RWPE1 (cell line): ENCODE measurements at regions not wholly inside any gene's neighbourhood (a gene's known extent, or its start where the extent isn't known, plus 50 kb on each side); places are given as distances from the start of the nearest gene placed in this dataset.

Experiments used
- CTCF ChIA-PET: fragments of 350-600 bp; sonication (Branson Sonifier 250); formaldehyde crosslinking; extraction: SDS; loops from one replicate; lab custom pipeline; 2021; lab: Yijun Ruan, JAX
- POLR2A ChIA-PET: fragments of 400-600 bp; formaldehyde crosslinking; extraction: SDS; loops from one replicate; lab custom pipeline; 2020; ENCODE audit warnings: antibody characterized with exemption; ENCODE audit not compliant: low non-redundant PET; lab: Yijun Ruan, JAX
- DNase-seq: peaks from one replicate; pipeline ENCODE4 v3.0.0; 2012; ENCODE audit warnings: low spot score
- H3K27ac ChIP-seq: fragments of 450-650 bp; 2 replicates; pipeline ENCODE4 v1.5.1; 2017
- TF ChIP-seq, protein P1 (sequence below): fragments of 450-650 bp; conservative IDR thresholded peaks from 2 replicates; pipeline ENCODE4 v1.5.1; 2017; ENCODE audit warnings: low read depth, mild to moderate bottlenecking

DNA sequence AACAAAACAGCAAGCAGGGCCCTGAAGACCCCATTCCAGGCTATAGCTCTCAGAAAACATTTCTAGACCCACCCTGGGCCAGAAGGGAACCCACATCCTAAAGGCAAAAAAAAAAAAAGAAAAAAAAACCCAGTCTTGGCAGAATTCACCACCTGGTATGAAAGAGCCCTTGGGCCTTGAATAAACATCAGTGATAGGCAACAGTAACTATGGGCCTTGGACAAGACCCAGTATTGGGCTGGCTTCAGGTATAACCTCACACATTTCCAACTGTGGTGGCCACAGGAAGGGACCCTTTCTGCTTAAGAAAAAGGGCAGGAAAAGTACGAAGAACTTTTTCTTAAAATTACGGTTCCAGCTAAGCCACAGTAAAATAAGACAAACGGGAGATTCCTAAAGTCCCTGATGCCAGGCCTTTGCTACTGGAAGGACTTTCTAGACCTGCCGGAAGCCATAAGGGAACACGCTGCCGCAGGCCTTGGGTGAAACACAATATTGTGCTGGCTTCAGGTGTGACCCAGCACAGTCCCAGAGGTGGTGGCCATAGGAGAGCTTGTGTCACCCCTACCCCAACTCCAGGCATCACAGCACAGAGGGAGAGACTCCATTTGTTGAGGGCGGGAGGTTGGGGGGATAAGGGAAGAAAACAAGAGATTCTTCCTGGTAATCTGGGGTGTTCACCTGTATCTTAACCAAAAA is 505.2 kb upstream of the RGMB start:
- DNase-seq: no peak
- ChIA-PET CTCF (interaction anchor here (0.6 to 0.7 kb wide), 4 partner anchors 156 to 1253 kb away, joined by 3 to 5 read pairs (median 4); no protein-coding TSS in a partner anchor), POLR2A (no interaction called here)
- H3K27ac ChIP-seq: no peak overlapping the region
- TF ChIP-seq, protein P1, sequence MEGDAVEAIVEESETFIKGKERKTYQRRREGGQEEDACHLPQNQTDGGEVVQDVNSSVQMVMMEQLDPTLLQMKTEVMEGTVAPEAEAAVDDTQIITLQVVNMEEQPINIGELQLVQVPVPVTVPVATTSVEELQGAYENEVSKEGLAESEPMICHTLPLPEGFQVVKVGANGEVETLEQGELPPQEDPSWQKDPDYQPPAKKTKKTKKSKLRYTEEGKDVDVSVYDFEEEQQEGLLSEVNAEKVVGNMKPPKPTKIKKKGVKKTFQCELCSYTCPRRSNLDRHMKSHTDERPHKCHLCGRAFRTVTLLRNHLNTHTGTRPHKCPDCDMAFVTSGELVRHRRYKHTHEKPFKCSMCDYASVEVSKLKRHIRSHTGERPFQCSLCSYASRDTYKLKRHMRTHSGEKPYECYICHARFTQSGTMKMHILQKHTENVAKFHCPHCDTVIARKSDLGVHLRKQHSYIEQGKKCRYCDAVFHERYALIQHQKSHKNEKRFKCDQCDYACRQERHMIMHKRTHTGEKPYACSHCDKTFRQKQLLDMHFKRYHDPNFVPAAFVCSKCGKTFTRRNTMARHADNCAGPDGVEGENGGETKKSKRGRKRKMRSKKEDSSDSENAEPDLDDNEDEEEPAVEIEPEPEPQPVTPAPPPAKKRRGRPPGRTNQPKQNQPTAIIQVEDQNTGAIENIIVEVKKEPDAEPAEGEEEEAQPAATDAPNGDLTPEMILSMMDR: no peak

DNA sequence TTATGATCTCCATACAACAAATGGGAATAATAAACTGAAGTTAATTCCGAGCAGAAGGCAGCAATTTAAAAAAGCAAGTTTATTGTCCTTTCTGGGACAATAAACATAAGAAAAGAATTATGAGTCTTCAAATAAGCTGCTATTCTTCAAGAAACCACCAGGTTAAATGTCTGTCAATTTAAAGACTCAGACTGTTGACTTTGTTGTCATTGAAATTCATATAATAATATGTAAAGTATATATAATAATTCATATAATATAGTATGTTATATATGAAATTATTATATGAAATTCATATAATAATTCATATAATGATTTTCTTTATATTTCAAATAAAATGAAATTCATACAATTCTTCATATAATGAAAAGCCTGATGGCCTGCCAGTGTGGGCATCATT is 497.5 kb upstream of the RGMB start:
- TF ChIP-seq, protein P1: no peak
- no peak for DNase-seq
- no peak overlapping the region for H3K27ac ChIP-seq
- POLR2A ChIA-PET: no interaction called here
- CTCF ChIA-PET: no interaction called here

DNA sequence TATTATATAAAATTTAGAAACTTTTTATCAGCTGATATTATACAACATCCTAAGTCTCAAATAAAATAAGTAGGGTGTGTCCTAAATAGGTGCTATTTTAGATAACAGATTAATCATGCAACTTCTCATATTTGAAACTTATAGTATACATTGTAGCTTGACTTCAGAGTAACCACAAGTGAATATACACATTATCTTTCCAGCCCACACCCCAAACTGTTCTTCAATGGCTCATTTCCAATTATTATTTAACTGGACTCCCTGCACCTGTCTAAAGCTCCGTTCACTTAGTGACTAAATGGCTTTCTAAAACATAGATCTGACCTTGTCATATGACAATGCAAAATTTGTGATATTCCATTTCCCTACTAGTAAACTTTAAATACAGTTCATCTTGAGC is 490.9 kb upstream of the RGMB start:
- POLR2A ChIA-PET: interaction anchor here (0.7 kb wide), 2 partner anchors 81 to 1099 kb away, joined by 3 to 7 read pairs; no protein-coding TSS in a partner anchor
- TF ChIP-seq, protein P1: no peak
- CTCF ChIA-PET: interaction anchor here (0.5 to 0.8 kb wide), 2 partner anchors 13 to 294 kb away, joined by 3 to 4 read pairs; no protein-coding TSS in a partner anchor
- no peak for DNase-seq
- H3K27ac ChIP-seq: no peak overlapping the region

DNA sequence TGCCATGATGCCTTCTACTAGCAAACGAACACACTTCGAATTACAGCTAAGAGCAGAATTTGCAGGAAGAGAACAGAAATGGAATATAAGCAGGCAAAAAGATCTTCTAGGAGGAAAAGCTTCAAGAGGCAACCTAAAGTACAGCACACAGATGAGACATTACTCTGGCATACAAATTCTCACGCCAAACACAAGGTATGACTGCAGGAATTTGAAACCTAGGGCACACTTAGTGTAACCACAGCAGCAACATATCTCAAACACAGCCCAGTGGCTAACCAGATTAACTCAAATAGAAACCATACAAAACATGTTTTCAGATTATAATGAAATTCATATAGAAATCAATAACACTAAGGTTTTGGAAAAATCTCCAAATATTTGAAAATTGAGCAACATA is 481.0 kb upstream of the RGMB start:
- POLR2A ChIA-PET: no interaction called here
- CTCF ChIA-PET: no interaction called here
- H3K27ac ChIP-seq: no peak overlapping the region
- TF ChIP-seq, protein P1: no peak
- no peak for DNase-seq

DNA sequence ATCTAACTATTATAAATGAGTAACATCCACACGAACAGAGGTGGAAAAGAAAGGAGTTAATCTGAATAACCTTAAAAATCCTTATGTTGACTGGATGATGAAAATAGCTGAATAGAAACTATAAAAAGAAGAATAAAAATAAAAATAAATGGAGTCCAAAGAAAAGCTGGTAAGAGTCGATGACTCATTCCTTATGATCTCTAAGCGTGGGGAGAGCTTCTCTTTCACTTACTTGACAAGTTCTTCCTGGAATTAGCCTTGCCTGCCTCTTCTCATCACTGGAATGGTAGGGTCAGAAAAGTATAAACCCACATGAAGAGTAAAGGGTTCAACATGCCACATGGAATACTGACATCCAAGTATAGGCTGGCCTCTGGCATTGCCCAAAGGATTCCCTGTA is 477.0 kb upstream of the RGMB start:
- CTCF ChIA-PET: interaction anchor here (0.6 kb wide), 1 partner anchor 471 kb away, joined by 3 read pairs; no protein-coding TSS in a partner anchor
- TF ChIP-seq, protein P1: no peak
- H3K27ac ChIP-seq: no peak overlapping the region
- DNase-seq: peak; percentile 15
- POLR2A ChIA-PET: no interaction called here

DNA sequence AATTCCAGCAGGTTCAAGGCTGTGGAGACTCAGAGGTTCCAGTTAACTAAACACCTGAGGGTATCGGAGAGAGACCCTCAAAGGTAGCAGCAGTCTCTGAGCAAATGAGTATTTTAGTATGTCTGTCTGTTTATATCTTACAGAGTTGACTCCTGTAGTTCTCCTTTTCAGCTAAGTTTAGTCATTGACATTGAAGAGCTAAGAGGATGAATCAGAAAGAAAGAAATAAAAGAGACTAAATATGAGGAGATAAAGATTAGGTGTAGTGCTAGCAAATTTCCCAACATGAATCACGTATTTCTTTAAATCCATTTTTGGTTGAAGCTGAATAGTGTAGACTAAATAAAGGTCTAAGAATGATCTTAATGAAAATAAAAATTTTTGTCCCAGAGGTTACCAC is 474.0 kb upstream of the RGMB start:
- no peak overlapping the region for H3K27ac ChIP-seq
- CTCF ChIA-PET: interaction anchor here (0.7 kb wide), 1 partner anchor 63 kb away, joined by 3 read pairs; no protein-coding TSS in a partner anchor
- TF ChIP-seq, protein P1: no peak
- POLR2A ChIA-PET: no interaction called here
- no peak for DNase-seq
